NB4 (cell line): ENCODE measurements at regions not wholly inside any gene's neighbourhood (a gene's known extent, or its start where the extent isn't known, plus 50 kb on each side); places are given as distances from the start of the nearest gene placed in this dataset.

Source experiments
- MYC ChIP-seq: IDR thresholded peaks from 2 replicates; pipeline ENCODE4 v1.6.1; 2011; ENCODE audit warnings: low read depth, low read length
- POLR2A ChIP-seq: IDR thresholded peaks from 2 replicates; pipeline ENCODE4 v1.6.1; 2011; ENCODE audit warnings: mild to moderate bottlenecking; ENCODE audit not compliant: insufficient read length; ENCODE audit errors: extremely low read depth
- TF ChIP-seq, protein P1 (sequence below): IDR thresholded peaks from 2 replicates; pipeline ENCODE4 v1.6.1; 2011; ENCODE audit warnings: low read depth, low read length
- TF ChIP-seq, protein P2 (sequence below): IDR thresholded peaks from one replicate; pipeline ENCODE4 v1.5.1; 2012; ENCODE audit warnings: low read depth, low read length

DNA sequence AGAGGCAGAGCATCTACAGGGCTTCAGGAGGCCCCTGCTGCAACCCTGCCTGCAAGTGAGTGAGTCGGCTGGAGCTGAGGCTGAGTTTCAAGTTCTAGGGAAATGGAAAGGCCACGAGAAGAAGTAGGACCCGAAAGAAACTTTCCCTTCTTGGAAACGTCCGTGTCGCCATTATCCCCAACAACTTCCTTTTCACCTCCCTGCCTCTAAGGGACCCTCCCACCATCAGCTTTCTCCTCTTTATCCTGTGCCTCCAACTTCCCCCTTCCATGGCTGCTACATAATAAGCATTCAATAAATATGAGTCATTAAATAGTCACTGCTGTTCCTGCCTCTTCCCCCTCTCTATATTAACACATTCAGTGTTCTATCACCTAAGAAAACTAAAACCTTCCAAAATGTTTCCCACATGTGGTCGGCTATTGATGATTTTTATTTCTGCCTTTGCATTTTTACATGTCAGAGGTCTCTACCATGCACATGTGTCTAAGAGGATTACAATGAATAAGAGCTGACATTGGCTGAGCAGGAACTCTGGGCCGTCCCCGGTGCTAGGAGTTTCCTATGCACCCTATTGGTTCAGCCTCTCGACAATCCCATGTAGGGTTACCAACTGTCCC is 115.9 kb upstream of the TNRC6C start:
- TF ChIP-seq, protein P1, sequence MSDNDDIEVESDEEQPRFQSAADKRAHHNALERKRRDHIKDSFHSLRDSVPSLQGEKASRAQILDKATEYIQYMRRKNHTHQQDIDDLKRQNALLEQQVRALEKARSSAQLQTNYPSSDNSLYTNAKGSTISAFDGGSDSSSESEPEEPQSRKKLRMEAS = no peak
- no peak for TF ChIP-seq POLR2A
- TF ChIP-seq, protein P2, sequence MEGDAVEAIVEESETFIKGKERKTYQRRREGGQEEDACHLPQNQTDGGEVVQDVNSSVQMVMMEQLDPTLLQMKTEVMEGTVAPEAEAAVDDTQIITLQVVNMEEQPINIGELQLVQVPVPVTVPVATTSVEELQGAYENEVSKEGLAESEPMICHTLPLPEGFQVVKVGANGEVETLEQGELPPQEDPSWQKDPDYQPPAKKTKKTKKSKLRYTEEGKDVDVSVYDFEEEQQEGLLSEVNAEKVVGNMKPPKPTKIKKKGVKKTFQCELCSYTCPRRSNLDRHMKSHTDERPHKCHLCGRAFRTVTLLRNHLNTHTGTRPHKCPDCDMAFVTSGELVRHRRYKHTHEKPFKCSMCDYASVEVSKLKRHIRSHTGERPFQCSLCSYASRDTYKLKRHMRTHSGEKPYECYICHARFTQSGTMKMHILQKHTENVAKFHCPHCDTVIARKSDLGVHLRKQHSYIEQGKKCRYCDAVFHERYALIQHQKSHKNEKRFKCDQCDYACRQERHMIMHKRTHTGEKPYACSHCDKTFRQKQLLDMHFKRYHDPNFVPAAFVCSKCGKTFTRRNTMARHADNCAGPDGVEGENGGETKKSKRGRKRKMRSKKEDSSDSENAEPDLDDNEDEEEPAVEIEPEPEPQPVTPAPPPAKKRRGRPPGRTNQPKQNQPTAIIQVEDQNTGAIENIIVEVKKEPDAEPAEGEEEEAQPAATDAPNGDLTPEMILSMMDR = no peak
- no peak for TF ChIP-seq MYC
